ENCODE measurements at regions not wholly inside any gene's neighbourhood (a gene's known extent, or its start where the extent isn't known, plus 50 kb on each side); places are given as distances from the start of the nearest gene placed in this dataset.

GRCh38 chr14:55867719-55868118, 250.5 kb upstream of the PELI2 start:
- Histone ChIP-seq H3K27ac (ENCODE audit: low read depth) (no peak overlapping the region), H3K4me3 (no peak overlapping the region), H3K4me1 (ENCODE audit: insufficient read depth) (no peaks in the 10 kb centered on the region), H2AFZ (no peak overlapping the region), H3K4me2 (no peak overlapping the region), H3K27me3 (ENCODE audit: insufficient read depth) (peaks cover 3% of the 10 kb centered on the region; the same call in 1 of the 2 replicates), H4K20me1 (replicated peaks; ENCODE audit: insufficient read depth) (no peaks in the 10 kb centered on the region), H3K36me3 (ENCODE audit: insufficient read depth) (0 out of 2 replicates have a peak, but pooled peaks cover 4% of the 10 kb centered on the region), H3F3A (replicated peaks; ENCODE audit: low read depth) (no peaks in the 10 kb centered on the region), H3K9me2 (ENCODE audit: insufficient read depth) (no peaks in the 10 kb centered on the region; the same call in 1 of the 2 replicates), H3K79me2 (replicated peaks; ENCODE audit: insufficient read depth) (no peaks in the 10 kb centered on the region)
- TF ChIP-seq STAT1 (IDR thresholded peaks at IDR 0.05; ENCODE audit: unreplicated experiment) (no peak), EZH2phosphoT487 (IDR thresholded peaks at IDR 0.05; ENCODE audit: unreplicated experiment) (no peak), ZNF462 (CRISPR knock-in tag; IDR thresholded peaks at IDR 0.05) (no peak), CREB1 (CRISPR knock-in tag; IDR thresholded peaks at IDR 0.05; ENCODE audit: low read depth) (no peak)
- DNase-seq (ENCODE audit: low spot score) (no peak), ATAC-seq (no peak)
- no peaks in the 10 kb centered on the region; the same call in 2 of the 3 replicates for H3K4me1 Mint-ChIP-seq
- H3K27ac Mint-ChIP-seq = no peak overlapping the region
- H3K9me3 Mint-ChIP-seq = peaks cover 20% of the 10 kb centered on the region
- peaks cover 22% of the 10 kb centered on the region for H3K36me3 Mint-ChIP-seq (ENCODE audit: low read depth)
- H3K4me3 Mint-ChIP-seq = no peak overlapping the region
- H3K27me3 Mint-ChIP-seq (ENCODE audit: insufficient read depth, low read depth, poor library complexity) = peaks cover 3% of the 10 kb centered on the region

GRCh38 chr14:55869397-55870049, 248.7 kb upstream of the PELI2 start:
- H3K27ac Mint-ChIP-seq = no peak overlapping the region
- no peaks in the 10 kb centered on the region for H3K79me2 ChIP-seq (replicated peaks; ENCODE audit: insufficient read depth)
- no peaks in the 10 kb centered on the region for H3K4me1 ChIP-seq (ENCODE audit: insufficient read depth)
- no peak overlapping the region for H3K27ac ChIP-seq (ENCODE audit: low read depth)
- H3K27me3 ChIP-seq (ENCODE audit: insufficient read depth) = no peaks in the 10 kb centered on the region
- H3K36me3 Mint-ChIP-seq (ENCODE audit: low read depth) = peaks cover 7% of the 10 kb centered on the region
- DNase-seq (ENCODE audit: low spot score) (no peak), ATAC-seq (no peak)
- no peaks in the 10 kb centered on the region for H3K36me3 ChIP-seq (ENCODE audit: insufficient read depth)
- no peak overlapping the region for H3K4me2 ChIP-seq
- no peak overlapping the region for H2AFZ ChIP-seq
- no peak overlapping the region for H3K4me3 Mint-ChIP-seq
- no peak overlapping the region for H3K4me3 ChIP-seq
- no peak for TF ChIP-seq EZH2 (IDR thresholded peaks at IDR 0.05; ENCODE audit: low read depth, unreplicated experiment)
- TF ChIP-seq NANOG (IDR thresholded peaks at IDR 0.05; ENCODE audit: borderline replicate concordance) = no peak
- no peak for TF ChIP-seq CTCF (conservative IDR thresholded peaks at IDR 0.05; ENCODE audit: low read depth in 2 of 2)
- no peak for TF ChIP-seq ETS1 (IDR thresholded peaks at IDR 0.05)
- peaks cover 4% of the 10 kb centered on the region for H3K9me3 Mint-ChIP-seq
- peaks cover 3% of the 10 kb centered on the region for H3K27me3 Mint-ChIP-seq (ENCODE audit: insufficient read depth, low read depth, poor library complexity)
- no peaks in the 10 kb centered on the region; the same call in 2 of the 3 replicates for H3K4me1 Mint-ChIP-seq
- H3K9me2 ChIP-seq (ENCODE audit: insufficient read depth) = no peaks in the 10 kb centered on the region; the same call in 1 of the 2 replicates
- H3F3A ChIP-seq (replicated peaks; ENCODE audit: low read depth) = no peaks in the 10 kb centered on the region
- H4K20me1 ChIP-seq (replicated peaks; ENCODE audit: insufficient read depth) = no peaks in the 10 kb centered on the region

Data from GM23338 (cell line).